IMR-90 (cell line): ENCODE measurements at regions not wholly inside any gene's neighbourhood (a gene's known extent, or its start where the extent isn't known, plus 50 kb on each side); places are given as distances from the start of the nearest gene placed in this dataset.

Experiments used
- ATAC-seq: fragments of 200-7000 bp; cut with Tn5 transposase; 2 replicates; pipeline ENCODE4 v1.9.1; 2020; ENCODE audit warnings: low read depth, mild to moderate bottlenecking, moderate library complexity
- BruUV-seq: library from RNA; stranded (reverse); fragments of 400-500 nt; replicated peaks from 2 replicates; lab custom pipeline; 2021; lab: Mats Ljungman, UMichigan
- CTCF ChIA-PET: fragments of 300-600 bp; formaldehyde crosslinking; extraction: SDS; loops from one replicate; lab custom pipeline; 2021; ENCODE audit warnings: antibody characterized with exemption; lab: Yijun Ruan, JAX
- POLR2A ChIA-PET: fragments of 300-600 bp; sonication (Branson Sonifier 250); formaldehyde crosslinking; loops from one replicate; lab custom pipeline; 2022; ENCODE audit warnings: antibody characterized with exemption; ENCODE audit not compliant: unreplicated experiment; lab: Charles Lee
- DNase-seq: peaks from one replicate; pipeline ENCODE4 v3.0.0; 2013
- H2AFZ ChIP-seq: replicated peaks from 2 replicates; pipeline ENCODE3; 2013; ENCODE audit warnings: low read length, mild to moderate bottlenecking; ENCODE audit not compliant: poor library complexity
- H2AK5ac ChIP-seq: 2 replicates; pipeline ENCODE4 v1.6.1; 2013; ENCODE audit warnings: low read depth, low read length, inconsistent platforms
- H2AK9ac ChIP-seq: replicated peaks from 2 replicates; pipeline ENCODE3; 2013; ENCODE audit warnings: mild to moderate bottlenecking, low read depth, low read length, moderate library complexity; ENCODE audit not compliant: poor library complexity
- H2BK120ac ChIP-seq: 2 replicates; pipeline ENCODE4 v1.6.1; 2013; ENCODE audit warnings: low read depth, low read length, inconsistent platforms
- H2BK15ac ChIP-seq: 3 replicates; pipeline ENCODE4 v1.6.1; 2013; ENCODE audit warnings: low read depth, low read length, inconsistent platforms
- H2BK20ac ChIP-seq: 2 replicates; pipeline ENCODE4 v1.6.1; 2013; ENCODE audit warnings: low read depth, mild to moderate bottlenecking, inconsistent platforms, low read length, moderate library complexity
- H2BK5ac ChIP-seq: 2 replicates; pipeline ENCODE4 v1.6.1; 2013; ENCODE audit warnings: mild to moderate bottlenecking, low read depth, low read length, inconsistent platforms; ENCODE audit not compliant: poor library complexity, severe bottlenecking
- H3K14ac ChIP-seq: replicated peaks from 2 replicates; pipeline ENCODE4 v1.6.1; 2013; ENCODE audit warnings: low read depth, low read length, inconsistent platforms
- H3K18ac ChIP-seq: 2 replicates; pipeline ENCODE4 v1.6.1; 2013; ENCODE audit warnings: low read depth, low read length, control low read depth
- H3K23ac ChIP-seq: 2 replicates; pipeline ENCODE4 v1.6.1; 2013; ENCODE audit warnings: low read depth, low read length, inconsistent platforms
- H3K27ac ChIP-seq: 2 replicates; pipeline ENCODE4 v1.5.1; 2013; ENCODE audit warnings: mild to moderate bottlenecking, control low read depth, low read length; ENCODE audit not compliant: insufficient read depth
- H3K27me3 ChIP-seq: 2 replicates; pipeline ENCODE4 v1.6.1; 2013; ENCODE audit warnings: low read length; ENCODE audit not compliant: control insufficient read depth, insufficient read depth
- H3K36me3 ChIP-seq: 2 replicates; pipeline ENCODE4 v1.6.1; 2013; ENCODE audit warnings: low read length, mixed read lengths; ENCODE audit not compliant: control insufficient read depth, insufficient read depth
- H3K4ac ChIP-seq: 2 replicates; pipeline ENCODE4 v1.6.1; 2013; ENCODE audit warnings: low read depth, low read length, inconsistent platforms
- H3K4me1 ChIP-seq: 2 replicates; pipeline ENCODE4 v1.6.1; 2013; ENCODE audit warnings: low read length, mixed read lengths; ENCODE audit not compliant: control insufficient read depth, insufficient read depth
- H3K4me2 ChIP-seq: 2 replicates; pipeline ENCODE4 v1.6.1; 2013; ENCODE audit warnings: low read depth, mild to moderate bottlenecking, control low read depth, low read length, moderate library complexity
- H3K4me3 ChIP-seq: 2 replicates; pipeline ENCODE4 v1.5.1; 2013; ENCODE audit warnings: low read depth, mild to moderate bottlenecking, control low read depth, low read length, moderate library complexity; ENCODE audit not compliant: insufficient read depth
- H3K56ac ChIP-seq: 2 replicates; pipeline ENCODE4 v1.6.1; 2013; ENCODE audit warnings: low read length, inconsistent platforms; ENCODE audit not compliant: insufficient read depth; ENCODE audit errors: extremely low read depth
- H3K79me1 ChIP-seq, 2 experiments: 2 replicates each; pipeline ENCODE4 v1.6.1; 2013; ENCODE audit warnings: low read length in 2 of 2, inconsistent platforms in 1 of 2, low read depth in 1 of 2
- H3K9ac ChIP-seq: 2 replicates; pipeline ENCODE4 v1.6.1; 2013; ENCODE audit warnings: low read depth, low read length, control low read depth
- H3K9me1 ChIP-seq: 2 replicates; pipeline ENCODE4 v1.6.1; 2013; ENCODE audit warnings: low read length, inconsistent platforms; ENCODE audit not compliant: insufficient read depth
- H3K9me3 ChIP-seq: 2 replicates; pipeline ENCODE4 v1.6.1; 2013; ENCODE audit warnings: low read length; ENCODE audit not compliant: control insufficient read depth, insufficient read depth
- H4K20me1 ChIP-seq: 2 replicates; pipeline ENCODE4 v1.6.1; 2013; ENCODE audit warnings: low read length, inconsistent platforms; ENCODE audit not compliant: insufficient read depth
- H4K5ac ChIP-seq: 2 replicates; pipeline ENCODE4 v1.6.1; 2013; ENCODE audit warnings: mild to moderate bottlenecking, low read depth, low read length, control low read depth
- H4K8ac ChIP-seq, 2 experiments: 2 replicates each; pipeline ENCODE4 v1.6.1; 2013; ENCODE audit warnings: low read depth in 2 of 2, low read length in 2 of 2, control low read depth in 1 of 2, inconsistent platforms in 1 of 2
- H4K91ac ChIP-seq: 2 replicates; pipeline ENCODE4 v1.6.1; 2013; ENCODE audit warnings: low read depth, low read length, inconsistent platforms; ENCODE audit not compliant: insufficient read depth
- BHLHE40 ChIP-seq: fragments of 150-350 bp; IDR thresholded peaks from 2 replicates; pipeline ENCODE4 v1.6.1; 2016; ENCODE audit warnings: mild to moderate bottlenecking, low read depth, low read length
- CEBPB ChIP-seq: IDR thresholded peaks from 2 replicates; pipeline ENCODE4 v1.6.1; 2012; ENCODE audit warnings: low read depth, low read length, improper control_type of control experiment
- CHD1 ChIP-seq: IDR thresholded peaks from 2 replicates; pipeline ENCODE4 v1.6.1; 2012; ENCODE audit warnings: low read depth, low read length, improper control_type of control experiment
- CTCF ChIP-seq: conservative IDR thresholded peaks from 2 replicates; pipeline ENCODE4 v1.5.1; 2012; ENCODE audit warnings: mild to moderate bottlenecking, low read depth, low read length, improper control_type of control experiment
- MAFK ChIP-seq: IDR thresholded peaks from 2 replicates; pipeline ENCODE4 v1.6.1; 2012; ENCODE audit warnings: low read depth, low read length, improper control_type of control experiment
- MAZ ChIP-seq: IDR thresholded peaks from 2 replicates; pipeline ENCODE4 v1.6.1; 2012; ENCODE audit warnings: low read depth, mild to moderate bottlenecking, low read length, improper control_type of control experiment, moderate library complexity, borderline replicate concordance
- NFE2L2 ChIP-seq: fragments of 150-350 bp; IDR thresholded peaks from 2 replicates; pipeline ENCODE4 v1.6.1; 2016; ENCODE audit warnings: low read depth, mild to moderate bottlenecking, low read length
- POLR2A ChIP-seq: IDR thresholded peaks from 2 replicates; pipeline ENCODE4 v1.6.1; 2012; ENCODE audit warnings: mild to moderate bottlenecking, low read depth, low read length
- RCOR1 ChIP-seq: IDR thresholded peaks from 2 replicates; pipeline ENCODE4 v1.6.1; 2012; ENCODE audit warnings: mild to moderate bottlenecking, low read length, improper control_type of control experiment; ENCODE audit not compliant: insufficient replicate concordance
- USF2 ChIP-seq: fragments of 150-350 bp; IDR thresholded peaks from 2 replicates; pipeline ENCODE4 v1.6.1; 2017; ENCODE audit warnings: mild to moderate bottlenecking, antibody characterized with exemption, low read length, low read depth
- WGBS, 2 experiments: methylation state at CpG; one replicate each; pipeline versions ENCODE4 v1.1.5 to v1.1.7; 2013; ENCODE audit warnings: missing lambda C conversion rate in 2 of 2; ENCODE audit not compliant: insufficient read length in 1 of 2; ENCODE audit errors: extremely low coverage in 2 of 2; 5-methylcytosine and 5-hydroxymethylcytosine counted together
- dilution Hi-C: fragments of 300-500 bp; cut with HindIII; formaldehyde crosslinking; loops from one replicate; pipeline ENCODE4 v1.14.3; 2018; ENCODE audit warnings: low sequenced_read_pairs; ENCODE audit not compliant: unreplicated experiment
- in situ Hi-C: fragments of 300-500 bp; cut with MboI; formaldehyde crosslinking; loops from 3 replicates; pipeline ENCODE4 v1.14.3; 2019; ENCODE audit warnings: low sequenced_read_pairs, inconsistent platforms, mixed read lengths
- intact Hi-C: fragments of 100-400 bp; cut with micrococcal nuclease; formaldehyde crosslinking; loops from 2 replicates; pipeline ENCODE4 v1.10.0; 2022

GRCh38 chr2:15863494-15864175 lies 76.7 kb upstream of the MYCN start:
- Histone ChIP-seq H2AK5ac (no peak overlapping the region), H2BK20ac (no peak overlapping the region), H3K4ac (no peak overlapping the region), H2BK5ac (no peak overlapping the region), H3K27me3 (no peaks in the 10 kb centered on the region), H3K36me3 (no peaks in the 10 kb centered on the region), H3K4me2 (no peak overlapping the region), H3K23ac (no peak overlapping the region), H2AFZ (no peak overlapping the region), H4K20me1 (no peaks in the 10 kb centered on the region), H3K4me1 (no peaks in the 10 kb centered on the region), H4K5ac (no peak overlapping the region), H2AK9ac (no peak overlapping the region), H3K18ac (no peak overlapping the region), H3K14ac (no peak overlapping the region), H4K8ac (no peak overlapping the region), H3K9me1 (no peaks in the 10 kb centered on the region), H3K9ac (no peak overlapping the region), H3K4me3 (no peak overlapping the region), H3K27ac (no peak overlapping the region), H4K91ac (no peak overlapping the region), H2BK120ac (no peak overlapping the region), H2BK15ac (no peak overlapping the region), H3K9me3 (peaks cover 4% of the 10 kb centered on the region; the same call in 1 of the 2 replicates), H3K56ac (no peak overlapping the region), H3K79me1 (no peaks in the 10 kb centered on the region)
- in situ Hi-C loops (no loop called here), dilution Hi-C loops (no loop called here), intact Hi-C loops (no loop called here)
- TF ChIP-seq MAFK (no peak), USF2 (no peak), CEBPB (no peak), MAZ (no peak), BHLHE40 (no peak), CHD1 (no peak), CTCF (no peak), POLR2A (no peak), RCOR1 (no peak), NFE2L2 (no peak)
- no peak for ATAC-seq
- no peak for DNase-seq
- BruUV-seq, result no TSS peak
- WGBS, 2 experiments, result no CpG with 5 or more reads among the region's 5 CpGs
- ChIA-PET POLR2A (no interaction called here), CTCF (no interaction called here)
